ENCODE measurements at regions not wholly inside any gene's neighbourhood (a gene's known extent, or its start where the extent isn't known, plus 50 kb on each side); places are given as distances from the start of the nearest gene placed in this dataset.
"Not testable (repeated sequence)": the region's sequence is repeated elsewhere in the genome, so short reads cannot be mapped to it uniquely, and the experiment has no call there.

- no peak for TF ChIP-seq JUND (IDR thresholded peaks at IDR 0.05; ENCODE audit: low read depth)
- in situ Hi-C loops (cut with HindIII; ENCODE audit: low pct_unique_long_range_greater_than_20kb, low sequenced_read_pairs) = no loop called here
- no peak for DNase-seq (ENCODE audit: low read depth in 1 of 2, low spot score in 1 of 2)
Measured at GRCh38 chr2:67079729-67080128, 317.4 kb upstream of the ETAA1 start.

GRCh38 chr2:67082813-67083212 is 314.3 kb upstream of the ETAA1 start:
- no peak for DNase-seq (ENCODE audit: low read depth in 1 of 2, low spot score in 1 of 2)
- no peak for TF ChIP-seq JUND (IDR thresholded peaks at IDR 0.05; ENCODE audit: low read depth)
- in situ Hi-C loops (cut with HindIII; ENCODE audit: low pct_unique_long_range_greater_than_20kb, low sequenced_read_pairs) = no loop called here

- in situ Hi-C loops (cut with HindIII; ENCODE audit: low pct_unique_long_range_greater_than_20kb, low sequenced_read_pairs) = no loop called here
- no peak for DNase-seq (ENCODE audit: low read depth in 1 of 2, low spot score in 1 of 2)
- TF ChIP-seq JUND (IDR thresholded peaks at IDR 0.05; ENCODE audit: low read depth) = no peak
Measured at GRCh38 chr2:67083951-67084350, 313.2 kb upstream of the ETAA1 start.

GRCh38 chr2:67085146-67085545 is 312.0 kb upstream of the ETAA1 start:
- no peak for DNase-seq (ENCODE audit: low read depth in 1 of 2, low spot score in 1 of 2)
- in situ Hi-C loops (cut with HindIII; ENCODE audit: low pct_unique_long_range_greater_than_20kb, low sequenced_read_pairs) = no loop called here
- no peak for TF ChIP-seq JUND (IDR thresholded peaks at IDR 0.05; ENCODE audit: low read depth)

- no peak for TF ChIP-seq JUND (IDR thresholded peaks at IDR 0.05; ENCODE audit: low read depth)
- DNase-seq (ENCODE audit: low read depth in 1 of 2, low spot score in 1 of 2) = no peak
- in situ Hi-C loops (cut with HindIII; ENCODE audit: low pct_unique_long_range_greater_than_20kb, low sequenced_read_pairs) = no loop called here
Measured at GRCh38 chr2:67091681-67092080, 305.5 kb upstream of the ETAA1 start.

DNA sequence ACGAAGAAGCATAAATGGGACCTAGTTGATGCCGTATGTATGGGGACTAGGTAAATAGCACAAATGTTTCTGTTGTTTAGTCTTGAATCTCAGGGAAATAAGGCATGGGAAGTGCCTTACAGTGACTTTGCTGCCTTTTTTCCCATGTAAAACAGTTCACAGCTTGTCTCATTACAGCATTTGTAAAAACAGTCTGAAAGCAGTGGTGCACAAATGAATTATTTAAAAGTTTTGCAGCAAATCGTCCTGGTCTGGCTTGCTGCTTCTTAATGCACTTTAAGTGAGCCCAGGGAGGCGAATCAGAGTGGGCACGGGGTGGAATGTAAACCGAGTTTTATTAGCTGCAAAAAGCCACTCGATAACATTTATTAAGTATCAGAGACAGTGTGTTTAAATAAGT is 302.0 kb upstream of the ETAA1 start:
- in situ Hi-C loops (cut with HindIII; ENCODE audit: low pct_unique_long_range_greater_than_20kb, low sequenced_read_pairs) = no loop called here
- no peak for TF ChIP-seq JUND (IDR thresholded peaks at IDR 0.05; ENCODE audit: low read depth)

GRCh38 chr2:67096886-67097285 is 300.2 kb upstream of the ETAA1 start:
- in situ Hi-C loops (cut with HindIII; ENCODE audit: low pct_unique_long_range_greater_than_20kb, low sequenced_read_pairs) = no loop called here
- no peak for TF ChIP-seq JUND (IDR thresholded peaks at IDR 0.05; ENCODE audit: low read depth)

More for the DNA sequence above, 302.0 kb upstream of the ETAA1 start:
- no peak for DNase-seq (ENCODE audit: low read depth in 1 of 2, low spot score in 1 of 2)

DNA sequence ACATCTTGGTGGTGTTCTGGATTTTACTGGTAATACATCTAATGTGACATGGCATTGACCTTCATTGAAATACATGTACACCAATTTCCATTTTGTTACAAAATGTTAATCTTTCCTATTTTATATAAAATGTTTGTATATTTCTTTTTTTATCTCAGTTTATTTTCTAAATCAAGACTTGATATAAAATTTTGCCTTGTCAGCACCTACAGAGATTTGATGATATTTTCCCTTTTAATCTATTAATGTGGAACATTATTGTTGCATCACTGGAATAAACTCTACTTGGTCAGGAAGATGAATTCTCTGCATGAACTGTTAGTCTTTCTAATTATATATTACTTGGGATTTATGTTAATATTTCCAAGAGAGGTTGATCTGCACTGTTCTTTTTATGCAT is 294.0 kb upstream of the ETAA1 start:
- no peak for DNase-seq (ENCODE audit: low read depth in 1 of 2, low spot score in 1 of 2)
- TF ChIP-seq JUND (IDR thresholded peaks at IDR 0.05; ENCODE audit: low read depth) = no peak
- in situ Hi-C loops (cut with HindIII; ENCODE audit: low pct_unique_long_range_greater_than_20kb, low sequenced_read_pairs) = no loop called here

More at GRCh38 chr2:67096886-67097285, 300.2 kb upstream of the ETAA1 start:
- DNase-seq (ENCODE audit: low read depth in 1 of 2, low spot score in 1 of 2) = no peak

DNA sequence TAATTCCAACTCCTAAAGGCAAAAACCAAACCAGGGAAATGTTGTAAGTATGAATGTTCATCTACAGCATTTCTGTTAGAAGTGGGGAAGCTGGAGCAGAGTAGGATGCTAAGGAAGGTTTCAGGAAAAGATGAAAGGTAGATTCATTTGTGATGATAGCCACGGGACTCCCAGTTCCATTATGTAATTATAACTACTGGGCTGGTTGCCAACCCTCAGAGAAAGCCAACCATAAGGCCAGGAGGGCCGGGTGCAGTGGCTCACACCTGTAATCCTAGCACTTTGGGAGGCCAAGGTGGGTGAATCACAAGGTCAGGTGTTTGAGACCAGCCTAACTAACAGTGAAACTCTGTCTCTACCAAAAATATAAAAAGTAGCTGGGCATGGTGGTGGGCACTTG is 288.9 kb upstream of the ETAA1 start:
- DNase-seq (ENCODE audit: low read depth in 1 of 2, low spot score in 1 of 2) = no peak
- in situ Hi-C loops (cut with HindIII; ENCODE audit: low pct_unique_long_range_greater_than_20kb, low sequenced_read_pairs) = no loop called here
- TF ChIP-seq JUND (IDR thresholded peaks at IDR 0.05; ENCODE audit: low read depth) = no peak

GRCh38 chr2:67124531-67124930 is 272.6 kb upstream of the ETAA1 start:
- DNase-seq (ENCODE audit: low read depth in 1 of 2, low spot score in 1 of 2) = no peak
- in situ Hi-C loops (cut with HindIII; ENCODE audit: low pct_unique_long_range_greater_than_20kb, low sequenced_read_pairs) = no loop called here
- TF ChIP-seq JUND (IDR thresholded peaks at IDR 0.05; ENCODE audit: low read depth) = no peak

- in situ Hi-C loops (cut with HindIII; ENCODE audit: low pct_unique_long_range_greater_than_20kb, low sequenced_read_pairs) = no loop called here
- no peak for DNase-seq (ENCODE audit: low read depth in 1 of 2, low spot score in 1 of 2)
- no peak for TF ChIP-seq JUND (IDR thresholded peaks at IDR 0.05; ENCODE audit: low read depth)
Measured at GRCh38 chr2:67130531-67131256, 266.4 kb upstream of the ETAA1 start.

GRCh38 chr2:67131257-67131609 is 265.9 kb upstream of the ETAA1 start:
- no peak for DNase-seq (ENCODE audit: low read depth in 1 of 2, low spot score in 1 of 2)
- no peak for TF ChIP-seq JUND (IDR thresholded peaks at IDR 0.05; ENCODE audit: low read depth)
- in situ Hi-C loops (cut with HindIII; ENCODE audit: low pct_unique_long_range_greater_than_20kb, low sequenced_read_pairs) = no loop called here

GRCh38 chr2:67132441-67132940 is 264.6 kb upstream of the ETAA1 start:
- in situ Hi-C loops (cut with HindIII; ENCODE audit: low pct_unique_long_range_greater_than_20kb, low sequenced_read_pairs); DNase-seq (ENCODE audit: low read depth in 1 of 2, low spot score in 1 of 2): not testable (repeated sequence)

GRCh38 chr2:67135208-67135607 is 261.9 kb upstream of the ETAA1 start:
- no peak for TF ChIP-seq JUND (IDR thresholded peaks at IDR 0.05; ENCODE audit: low read depth)
- in situ Hi-C loops (cut with HindIII; ENCODE audit: low pct_unique_long_range_greater_than_20kb, low sequenced_read_pairs) = no loop called here
- no peak for DNase-seq (ENCODE audit: low read depth in 1 of 2, low spot score in 1 of 2)
